ENCODE measurements at regions not wholly inside any gene's neighbourhood (a gene's known extent, or its start where the extent isn't known, plus 50 kb on each side); places are given as distances from the start of the nearest gene placed in this dataset.

DNA sequence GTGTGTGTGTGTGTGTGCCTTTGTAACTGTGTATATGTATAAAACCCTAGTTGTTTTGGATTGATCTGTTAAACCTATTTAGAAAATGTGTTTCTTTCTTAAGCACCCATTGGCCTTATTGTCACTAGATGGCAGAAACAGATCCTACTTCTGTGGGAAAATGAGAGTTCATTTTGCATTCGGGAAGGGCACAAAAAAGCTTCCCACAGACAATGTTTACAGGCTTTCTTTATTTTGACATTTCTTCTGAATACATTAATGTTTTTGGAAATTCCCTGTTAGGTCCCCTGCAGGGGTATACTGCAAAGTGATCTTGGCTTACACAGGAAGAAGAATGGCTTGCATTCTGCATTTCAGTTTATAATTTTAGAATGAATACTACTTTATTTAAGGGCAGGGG is 481.8 kb upstream of the ARRDC3 start:
- intact Hi-C loops (cut with DNase I): no loop called here
- DNase-seq: no peak

DNA sequence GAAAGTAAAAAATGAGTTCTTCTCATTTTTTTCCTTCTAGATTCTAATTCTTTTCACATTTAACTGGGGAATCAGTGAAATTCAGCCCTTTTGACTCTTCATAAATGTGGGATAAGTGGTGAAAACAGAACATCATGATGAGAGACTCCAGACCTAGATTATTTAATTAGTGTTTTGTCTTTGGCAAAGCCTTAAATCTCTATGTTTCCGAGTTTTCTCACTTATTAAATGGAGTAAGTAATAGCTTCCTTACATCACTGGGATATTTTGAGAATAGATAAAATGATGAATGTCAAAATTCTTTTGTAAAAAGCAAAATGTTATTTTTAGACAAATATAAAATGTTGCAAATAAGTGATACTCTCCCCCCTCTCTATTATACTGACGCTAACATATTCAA is 468.6 kb upstream of the ARRDC3 start:
- no peaks in the 10 kb centered on the region for H3K36me3 ChIP-seq
- TF ChIP-seq, protein P1, sequence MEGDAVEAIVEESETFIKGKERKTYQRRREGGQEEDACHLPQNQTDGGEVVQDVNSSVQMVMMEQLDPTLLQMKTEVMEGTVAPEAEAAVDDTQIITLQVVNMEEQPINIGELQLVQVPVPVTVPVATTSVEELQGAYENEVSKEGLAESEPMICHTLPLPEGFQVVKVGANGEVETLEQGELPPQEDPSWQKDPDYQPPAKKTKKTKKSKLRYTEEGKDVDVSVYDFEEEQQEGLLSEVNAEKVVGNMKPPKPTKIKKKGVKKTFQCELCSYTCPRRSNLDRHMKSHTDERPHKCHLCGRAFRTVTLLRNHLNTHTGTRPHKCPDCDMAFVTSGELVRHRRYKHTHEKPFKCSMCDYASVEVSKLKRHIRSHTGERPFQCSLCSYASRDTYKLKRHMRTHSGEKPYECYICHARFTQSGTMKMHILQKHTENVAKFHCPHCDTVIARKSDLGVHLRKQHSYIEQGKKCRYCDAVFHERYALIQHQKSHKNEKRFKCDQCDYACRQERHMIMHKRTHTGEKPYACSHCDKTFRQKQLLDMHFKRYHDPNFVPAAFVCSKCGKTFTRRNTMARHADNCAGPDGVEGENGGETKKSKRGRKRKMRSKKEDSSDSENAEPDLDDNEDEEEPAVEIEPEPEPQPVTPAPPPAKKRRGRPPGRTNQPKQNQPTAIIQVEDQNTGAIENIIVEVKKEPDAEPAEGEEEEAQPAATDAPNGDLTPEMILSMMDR (IDR thresholded peaks at IDR 0.05): no peak
- no peak overlapping the region for H3K27ac ChIP-seq
- no peak for DNase-seq
- ATAC-seq: no peak
- no peaks in the 10 kb centered on the region for H3K4me1 ChIP-seq
- H3K9me3 ChIP-seq: no peaks in the 10 kb centered on the region
- intact Hi-C loops (cut with DNase I): no loop called here
- H3K4me3 ChIP-seq: no peak overlapping the region
- H3K27me3 ChIP-seq (ENCODE audit: low read depth): no peaks in the 10 kb centered on the region

More for the DNA sequence above, 481.8 kb upstream of the ARRDC3 start:
- Histone ChIP-seq H3K4me3 (no peak overlapping the region), H3K27me3 (ENCODE audit: low read depth) (no peaks in the 10 kb centered on the region), H3K4me1 (no peaks in the 10 kb centered on the region), H3K27ac (no peak overlapping the region), H3K36me3 (no peaks in the 10 kb centered on the region), H3K9me3 (no peaks in the 10 kb centered on the region)
- ATAC-seq: no peak
- TF ChIP-seq, protein P1 (IDR thresholded peaks at IDR 0.05): no peak

DNA sequence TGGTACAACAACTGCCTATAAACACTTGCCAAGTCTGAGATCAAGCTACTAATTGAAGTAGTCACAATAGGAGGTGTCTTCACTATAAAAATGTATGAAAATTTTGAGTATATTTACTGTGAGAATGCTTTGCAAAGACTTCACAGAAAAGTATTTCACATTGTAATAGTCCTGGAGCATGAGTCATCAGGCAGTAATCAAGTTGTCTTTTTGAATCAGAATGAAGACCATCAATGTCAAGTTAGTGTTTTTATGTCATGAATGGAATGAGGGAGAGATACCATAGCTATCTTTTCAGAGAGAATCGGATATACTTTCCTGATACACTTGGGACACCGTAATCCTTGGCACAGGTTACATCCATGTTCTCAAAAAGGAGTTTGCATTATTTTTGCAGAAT is 466.9 kb upstream of the ARRDC3 start:
- H3K27ac ChIP-seq: no peak overlapping the region
- H3K36me3 ChIP-seq: no peaks in the 10 kb centered on the region
- intact Hi-C loops (cut with DNase I): no loop called here
- H3K27me3 ChIP-seq (ENCODE audit: low read depth): no peaks in the 10 kb centered on the region
- no peak overlapping the region for H3K4me3 ChIP-seq
- DNase-seq (no peak), ATAC-seq (no peak)
- H3K9me3 ChIP-seq: no peaks in the 10 kb centered on the region
- TF ChIP-seq, protein P1 (IDR thresholded peaks at IDR 0.05): no peak
- no peaks in the 10 kb centered on the region for H3K4me1 ChIP-seq

DNA sequence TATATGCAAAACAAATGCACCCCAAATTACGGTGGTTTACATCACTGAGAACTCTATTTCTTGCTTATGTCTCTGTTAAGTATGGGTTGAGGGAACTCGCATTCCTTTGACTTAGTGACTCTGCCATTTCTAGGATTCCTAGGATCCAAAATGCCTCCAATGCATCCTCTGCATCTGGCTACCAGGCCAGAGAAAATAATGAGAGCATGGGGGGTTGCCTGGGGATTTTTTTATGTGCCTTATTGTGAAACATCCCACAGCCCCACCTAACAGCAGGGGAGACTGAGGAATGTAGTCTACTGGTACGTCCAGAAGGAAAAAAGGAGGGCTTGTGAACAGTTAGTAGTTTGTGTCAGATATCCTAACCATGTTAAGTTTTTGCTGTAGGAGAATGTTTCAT is 466.0 kb upstream of the ARRDC3 start:
- H3K27me3 ChIP-seq (ENCODE audit: low read depth): no peaks in the 10 kb centered on the region

DNA sequence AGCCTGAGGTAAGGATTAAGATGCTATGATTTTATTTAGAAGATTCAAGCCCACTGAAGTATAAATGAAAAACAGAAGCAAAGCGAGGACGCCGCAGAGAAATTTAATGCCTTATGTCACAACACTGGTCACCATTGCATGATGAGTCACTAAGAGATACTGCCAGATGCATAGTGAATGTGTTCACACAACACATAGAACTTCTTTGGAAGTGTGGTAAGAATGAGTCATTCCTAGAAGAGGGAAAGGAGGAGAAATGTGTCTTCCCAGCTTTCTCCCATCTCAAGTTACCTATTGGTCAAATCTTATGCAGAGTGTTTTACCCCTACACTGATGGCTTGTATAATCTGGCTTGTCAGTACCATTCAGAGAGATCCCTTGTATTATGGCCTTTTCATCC is 465.3 kb upstream of the ARRDC3 start:
- Histone ChIP-seq H3K9me3 (no peaks in the 10 kb centered on the region), H3K27ac (no peak overlapping the region), H3K36me3 (no peaks in the 10 kb centered on the region), H3K4me1 (no peaks in the 10 kb centered on the region), H3K4me3 (no peak overlapping the region), H3K27me3 (ENCODE audit: low read depth) (no peaks in the 10 kb centered on the region)
- TF ChIP-seq, protein P1 (IDR thresholded peaks at IDR 0.05): no peak
- DNase-seq: no peak
- ATAC-seq: no peak
- intact Hi-C loops (cut with DNase I): no loop called here

More for the DNA sequence above, 466.0 kb upstream of the ARRDC3 start:
- ATAC-seq (no peak), DNase-seq (no peak)
- Histone ChIP-seq H3K9me3 (no peaks in the 10 kb centered on the region), H3K36me3 (no peaks in the 10 kb centered on the region), H3K4me1 (no peaks in the 10 kb centered on the region), H3K4me3 (no peak overlapping the region), H3K27ac (no peak overlapping the region)
- intact Hi-C loops (cut with DNase I): no loop called here
- TF ChIP-seq, protein P1 (IDR thresholded peaks at IDR 0.05): no peak

DNA sequence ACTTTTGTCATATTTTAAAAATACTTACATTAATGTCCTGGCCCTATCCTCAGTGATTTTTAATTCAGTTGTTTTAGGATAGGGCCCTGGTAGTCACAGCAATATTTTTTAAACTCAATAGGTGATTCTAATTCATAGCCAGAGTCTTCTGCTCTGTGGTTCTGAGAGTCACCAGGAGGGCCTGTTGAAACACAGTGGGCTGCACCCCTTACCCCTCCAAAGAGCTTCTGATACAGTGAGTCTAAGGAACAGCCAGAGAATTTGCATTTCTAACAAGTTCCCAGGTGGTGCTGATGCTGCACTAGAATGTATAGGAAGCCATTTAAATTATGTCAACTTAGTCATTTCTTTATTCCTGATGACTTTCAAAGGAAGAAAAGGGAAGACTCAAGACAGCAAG is 458.3 kb upstream of the ARRDC3 start:
- DNase-seq (no peak), ATAC-seq (no peak)
- intact Hi-C loops (cut with DNase I): no loop called here
- Histone ChIP-seq H3K9me3 (no peaks in the 10 kb centered on the region), H3K27ac (no peak overlapping the region), H3K4me1 (no peaks in the 10 kb centered on the region), H3K36me3 (no peaks in the 10 kb centered on the region), H3K27me3 (ENCODE audit: low read depth) (no peaks in the 10 kb centered on the region), H3K4me3 (no peak overlapping the region)
- TF ChIP-seq, protein P1 (IDR thresholded peaks at IDR 0.05): no peak

All from lower lobe of right lung (tissue), 2 donors.